Mononuclear cell (primary cell): ENCODE measurements at regions not wholly inside any gene's neighbourhood (a gene's known extent, or its start where the extent isn't known, plus 50 kb on each side); places are given as distances from the start of the nearest gene placed in this dataset.
"Not testable (repeated sequence)": the region's sequence is repeated elsewhere in the genome, so short reads cannot be mapped to it uniquely, and the experiment has no call there.

Experiments used
- H3K27me3 ChIP-seq: 2 replicates; pipeline ENCODE4 v1.6.0; 2011; ENCODE audit warnings: low read length, control low read depth; ENCODE audit not compliant: insufficient read depth
- H3K4me1 ChIP-seq: 2 replicates; pipeline ENCODE4 v1.5.1; 2011; ENCODE audit warnings: mild to moderate bottlenecking, low read length, control low read depth; ENCODE audit not compliant: insufficient read depth
- H3K4me3 ChIP-seq: 2 replicates; pipeline ENCODE4 v1.5.1; 2011; ENCODE audit warnings: mild to moderate bottlenecking, low read length, moderate library complexity
- H3K9me3 ChIP-seq: 2 replicates; pipeline ENCODE4 v1.5.1; 2011; ENCODE audit warnings: low read depth, mild to moderate bottlenecking, control low read depth, low read length

DNA sequence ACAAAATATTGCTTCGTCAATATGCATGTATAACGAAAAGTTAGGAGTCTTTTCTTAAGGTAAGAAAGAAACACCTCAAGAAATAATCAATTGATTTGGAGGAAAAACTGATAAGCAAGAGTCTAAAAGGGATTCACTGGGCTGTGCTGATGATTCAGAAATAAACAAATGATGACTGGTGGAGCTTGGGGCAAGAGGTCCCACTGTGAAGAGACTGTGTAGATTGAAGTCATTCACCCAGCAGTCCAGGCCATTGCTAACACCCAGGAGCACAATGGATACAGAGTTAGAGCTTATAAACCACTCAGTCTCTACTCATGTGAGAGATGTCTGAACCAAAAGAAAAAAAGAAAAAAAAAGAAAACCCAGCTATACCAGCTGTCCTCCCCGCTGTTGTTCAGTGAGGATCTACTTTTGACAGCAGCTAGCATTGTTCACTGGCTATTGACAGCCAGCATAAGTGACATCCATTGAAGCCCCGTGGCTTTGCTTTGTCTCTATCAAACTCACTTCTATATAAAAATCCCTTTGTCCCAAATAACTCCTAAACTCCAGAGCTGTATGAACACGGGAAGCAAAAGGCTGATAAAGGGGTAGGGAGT is 255.5 kb downstream of the KCTD12 start:
- Histone ChIP-seq H3K9me3 (no peaks in the 10 kb centered on the region), H3K27me3 (no peaks in the 10 kb centered on the region), H3K4me3 (no peak overlapping the region), H3K4me1 (no peaks in the 10 kb centered on the region)

DNA sequence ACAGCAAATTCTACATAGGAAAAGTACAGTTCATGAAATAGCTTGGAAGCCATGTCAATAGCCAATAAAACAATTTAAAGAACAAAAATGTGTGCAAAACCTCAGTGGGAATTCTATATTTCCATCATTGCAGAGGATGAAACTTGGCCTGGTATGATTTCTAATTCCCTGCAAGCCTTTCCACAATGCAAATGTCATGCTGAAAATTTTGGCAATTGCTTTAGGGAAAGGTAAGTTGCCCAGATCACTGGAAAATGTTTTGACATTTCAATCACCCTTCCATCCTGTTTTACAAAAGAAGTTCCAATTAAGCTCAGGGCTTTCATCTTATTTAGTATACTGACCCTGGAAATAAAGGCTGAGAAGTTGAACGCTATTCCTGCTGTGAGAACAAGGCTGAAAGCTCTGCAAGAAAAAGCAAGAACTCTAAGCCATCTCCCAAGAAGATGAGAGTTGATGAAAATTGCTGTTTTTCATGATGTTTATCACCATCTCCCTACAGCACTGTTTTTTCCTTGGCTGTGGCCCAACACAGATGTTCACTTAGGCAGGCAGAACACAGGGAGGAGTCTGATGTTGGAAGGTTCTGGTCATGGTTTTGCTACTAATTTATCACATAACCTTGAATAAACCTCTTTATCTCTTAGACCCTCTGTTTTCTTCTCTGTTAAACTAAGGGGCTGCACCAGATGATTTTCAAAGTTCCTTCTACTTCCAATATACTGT is 263.7 kb downstream of the KCTD12 start:
- no peaks in the 10 kb centered on the region for H3K27me3 ChIP-seq
- H3K9me3 ChIP-seq, result no peaks in the 10 kb centered on the region

DNA sequence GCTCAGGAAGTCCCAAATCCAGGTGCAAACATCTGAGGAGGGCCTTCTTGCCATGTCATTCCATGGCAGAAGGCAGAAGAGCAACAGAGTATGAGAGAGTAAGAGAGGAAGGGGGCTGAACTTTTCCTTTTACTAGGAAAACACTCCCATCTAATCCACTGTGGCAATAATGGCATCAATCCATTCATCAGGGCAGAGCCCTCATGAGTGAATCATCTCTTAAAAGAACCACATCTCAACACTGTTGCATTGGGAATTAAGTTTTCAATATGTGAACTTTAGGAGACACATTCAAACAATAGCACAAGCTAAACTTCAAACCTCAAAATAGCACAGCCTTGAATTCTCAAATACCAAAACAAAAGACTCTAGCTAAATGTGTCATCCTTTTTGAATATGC is 264.5 kb downstream of the KCTD12 start:
- Histone ChIP-seq H3K4me3 (no peak overlapping the region), H3K27me3 (no peaks in the 10 kb centered on the region), H3K4me1 (no peaks in the 10 kb centered on the region), H3K9me3 (no peaks in the 10 kb centered on the region)

More for the DNA sequence above, 263.7 kb downstream of the KCTD12 start:
- H3K4me1 ChIP-seq, result no peaks in the 10 kb centered on the region
- no peak overlapping the region for H3K4me3 ChIP-seq

DNA sequence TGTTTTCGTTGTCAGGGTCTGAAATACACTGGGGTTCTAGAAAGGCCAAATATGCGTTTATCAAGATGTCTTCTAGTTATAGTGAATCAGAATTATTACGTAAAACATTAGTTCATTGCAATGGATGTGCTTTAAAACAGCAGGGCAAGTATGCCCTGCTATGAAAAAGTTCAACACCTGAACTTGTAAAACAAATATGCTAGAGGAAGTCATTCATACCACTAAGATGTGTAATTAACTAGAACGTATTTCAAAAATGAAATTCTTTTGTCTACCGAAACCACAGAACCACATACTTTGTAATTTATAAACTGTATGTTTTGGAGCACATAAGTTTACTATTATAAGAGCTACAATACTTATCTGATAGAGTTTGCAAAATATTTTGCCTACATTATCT is 266.2 kb downstream of the KCTD12 start:
- Histone ChIP-seq H3K4me3 (no peak overlapping the region), H3K9me3 (no peaks in the 10 kb centered on the region), H3K27me3 (no peaks in the 10 kb centered on the region), H3K4me1 (no peaks in the 10 kb centered on the region)

DNA sequence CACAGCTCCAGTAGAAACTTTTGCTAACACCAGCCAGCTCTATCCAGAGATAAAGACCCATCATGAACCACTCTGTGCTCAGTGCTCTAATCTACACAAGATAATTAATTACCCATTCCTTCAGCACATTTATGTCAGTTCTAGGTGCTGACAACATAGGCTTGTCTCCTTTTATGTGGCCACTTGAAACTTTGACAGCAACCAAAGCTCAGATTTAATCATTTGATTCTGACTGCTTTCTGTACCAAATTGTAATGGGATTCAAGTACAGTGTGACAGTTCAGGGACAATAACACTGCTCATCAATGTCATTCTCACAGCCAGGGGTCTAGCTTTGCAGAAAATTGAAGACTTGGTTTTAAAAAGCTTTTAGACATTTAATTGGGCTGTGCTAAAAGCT is 266.6 kb downstream of the KCTD12 start:
- H3K9me3 ChIP-seq, result no peaks in the 10 kb centered on the region
- H3K4me3 ChIP-seq, result no peak overlapping the region
- H3K27me3 ChIP-seq, result no peaks in the 10 kb centered on the region
- no peaks in the 10 kb centered on the region for H3K4me1 ChIP-seq

DNA sequence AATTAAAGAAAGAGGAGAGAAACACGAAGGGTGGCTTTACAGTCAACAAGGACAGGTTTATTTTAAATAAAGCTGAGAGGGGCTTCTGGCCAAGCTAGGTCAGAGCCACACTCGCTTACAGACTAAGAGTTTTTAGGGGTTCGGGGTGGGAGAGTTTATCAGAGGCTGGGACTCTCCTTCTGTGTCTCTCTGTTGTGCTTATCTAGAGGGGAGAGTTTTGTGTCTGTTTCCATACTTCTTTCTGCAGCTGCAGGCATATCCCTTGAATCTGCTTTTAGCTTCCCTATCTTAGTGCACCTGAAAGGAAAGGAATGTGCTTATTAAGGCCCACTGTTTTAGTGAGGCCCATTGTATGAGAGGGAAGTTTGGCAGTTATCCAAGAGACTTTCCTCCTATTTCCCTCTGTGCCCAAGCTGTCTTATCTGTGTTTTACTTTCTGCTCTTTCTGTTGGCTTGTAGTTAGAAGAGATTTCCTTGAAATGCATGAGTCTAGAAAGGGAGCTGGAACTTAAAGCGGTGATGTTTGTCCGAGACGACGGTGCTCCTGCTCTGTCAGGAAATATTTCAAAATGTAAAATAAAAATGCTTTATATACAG is 275.3 kb downstream of the KCTD12 start:
- Histone ChIP-seq H3K9me3 (no peaks in the 10 kb centered on the region), H3K27me3 (no peaks in the 10 kb centered on the region), H3K4me3 (no peak overlapping the region), H3K4me1 (no peaks in the 10 kb centered on the region)

DNA sequence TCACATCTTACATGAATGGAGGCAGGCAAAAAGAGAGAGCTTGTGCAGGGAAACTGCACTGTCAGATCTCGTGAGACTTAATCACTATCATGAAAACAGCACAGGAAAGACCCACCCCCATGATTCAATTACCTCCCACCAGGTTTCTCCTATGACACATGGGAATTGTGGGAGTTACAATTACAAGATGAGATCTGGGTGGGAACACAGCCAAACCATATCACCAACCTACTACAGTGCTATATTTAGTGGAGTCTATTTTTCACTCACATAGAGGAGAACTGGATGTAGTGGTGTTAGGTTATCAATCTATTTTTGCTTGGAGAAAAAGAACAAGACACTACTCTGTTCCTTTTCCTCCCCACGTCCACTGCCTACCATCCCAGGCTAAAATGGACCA is 276.6 kb downstream of the KCTD12 start:
- H3K27me3 ChIP-seq, result no peaks in the 10 kb centered on the region
- no peaks in the 10 kb centered on the region for H3K4me1 ChIP-seq
- no peak overlapping the region for H3K4me3 ChIP-seq
- no peaks in the 10 kb centered on the region for H3K9me3 ChIP-seq

DNA sequence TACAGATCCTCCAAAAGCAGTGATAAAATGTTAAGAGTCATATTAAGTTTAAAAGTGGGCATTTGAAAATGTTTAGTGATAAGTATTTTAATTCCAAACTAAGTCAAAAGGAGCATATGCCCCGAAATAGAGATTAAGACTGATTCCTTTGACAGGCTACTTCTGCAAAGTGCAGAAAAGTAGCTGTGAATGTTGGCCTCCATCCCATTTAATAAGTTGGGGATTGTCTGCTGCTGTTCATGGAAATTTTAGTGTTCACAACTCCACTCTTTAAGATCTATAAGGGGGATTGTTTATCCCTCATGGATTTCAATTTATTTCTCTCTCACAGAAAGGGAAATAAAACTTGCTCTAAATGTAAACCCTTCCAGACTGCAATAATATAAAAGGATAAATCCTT is 278.3 kb downstream of the KCTD12 start:
- H3K9me3 ChIP-seq, result no peaks in the 10 kb centered on the region

DNA sequence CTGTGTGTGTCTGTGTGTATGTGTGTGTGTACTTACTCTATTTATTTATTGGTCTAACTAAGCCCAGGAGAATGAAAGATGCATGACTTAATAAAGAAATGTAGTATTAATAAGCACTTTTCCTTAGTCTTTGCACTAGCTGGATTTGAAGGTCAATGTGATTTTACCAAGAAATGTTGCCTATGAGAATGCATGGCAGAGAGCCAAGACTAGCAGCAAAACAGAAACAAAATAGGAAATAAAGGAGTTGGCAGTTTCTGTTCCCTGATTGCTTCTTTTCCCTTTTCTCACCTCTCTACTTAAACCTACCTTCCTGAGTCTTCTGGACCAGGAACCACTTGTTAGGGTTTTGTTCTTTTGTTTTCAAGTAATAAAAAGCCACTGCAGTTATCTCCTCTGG is 286.1 kb downstream of the KCTD12 start:
- Histone ChIP-seq H3K4me1 (no peaks in the 10 kb centered on the region), H3K27me3 (no peaks in the 10 kb centered on the region), H3K4me3 (no peak overlapping the region), H3K9me3 (no peaks in the 10 kb centered on the region)

More for the DNA sequence above, 278.3 kb downstream of the KCTD12 start:
- Histone ChIP-seq H3K4me1 (no peaks in the 10 kb centered on the region), H3K27me3 (no peaks in the 10 kb centered on the region), H3K4me3 (no peak overlapping the region)

DNA sequence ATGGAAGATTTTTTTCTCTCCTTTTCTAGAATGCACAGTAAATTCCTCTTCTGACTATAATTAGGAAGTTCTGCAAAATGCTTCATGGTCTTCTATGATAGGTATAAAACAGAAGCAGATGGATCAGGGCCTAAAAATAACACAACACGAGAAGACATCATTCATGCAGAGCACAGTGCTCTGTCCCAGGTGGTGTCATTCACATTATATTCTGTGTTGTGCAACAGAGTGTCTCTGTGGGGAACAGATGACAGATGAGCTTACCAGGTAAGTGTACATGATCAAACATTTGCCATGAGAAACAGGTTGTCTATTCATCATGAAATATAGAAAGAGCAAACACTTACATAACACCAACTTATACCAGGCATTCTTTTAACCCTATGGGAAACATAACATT is 288.3 kb downstream of the KCTD12 start:
- no peaks in the 10 kb centered on the region for H3K27me3 ChIP-seq
- H3K9me3 ChIP-seq, result no peaks in the 10 kb centered on the region
- no peaks in the 10 kb centered on the region for H3K4me1 ChIP-seq
- H3K4me3 ChIP-seq, result no peak overlapping the region

DNA sequence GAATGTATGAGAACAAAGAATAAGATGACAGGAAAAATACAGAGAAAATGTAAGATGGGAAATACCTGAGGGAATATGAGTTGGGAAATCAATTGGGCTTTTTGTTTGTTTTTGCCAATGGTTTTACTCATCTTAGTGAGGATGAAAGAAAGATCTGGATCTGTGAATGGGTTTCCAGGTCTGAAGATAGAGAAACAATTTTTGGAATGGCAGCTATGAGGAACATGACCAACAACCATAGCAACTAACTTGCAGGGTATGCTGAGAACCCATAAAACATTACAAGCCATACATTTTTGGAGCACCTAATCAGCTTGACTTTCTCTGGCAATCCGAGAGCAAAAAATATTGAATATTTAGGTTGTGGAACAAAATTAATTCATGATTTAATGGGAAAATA is 290.0 kb downstream of the KCTD12 start:
- no peaks in the 10 kb centered on the region for H3K9me3 ChIP-seq
- no peaks in the 10 kb centered on the region for H3K27me3 ChIP-seq
- no peak overlapping the region for H3K4me3 ChIP-seq
- H3K4me1 ChIP-seq, result no peaks in the 10 kb centered on the region

DNA sequence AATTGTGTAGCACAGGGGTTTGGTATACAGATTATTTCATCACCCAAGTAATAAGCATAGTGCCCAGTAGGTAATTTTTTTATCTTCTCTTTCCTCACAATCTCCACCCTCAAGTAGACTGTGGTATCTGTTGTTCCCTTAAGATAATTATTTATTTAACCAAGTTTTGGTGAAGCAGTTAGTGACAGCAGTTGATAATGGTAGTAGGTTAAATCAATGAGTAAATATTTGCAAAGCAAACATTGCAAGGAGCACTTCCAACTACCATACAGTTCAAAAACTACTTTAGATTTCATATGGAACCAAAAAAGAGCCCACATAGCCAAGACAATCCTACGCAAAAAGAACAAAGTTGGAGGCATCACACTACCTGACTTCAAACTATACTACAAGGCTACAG is 291.8 kb downstream of the KCTD12 start:
- no peak overlapping the region for H3K4me3 ChIP-seq
- no peaks in the 10 kb centered on the region for H3K27me3 ChIP-seq
- no peaks in the 10 kb centered on the region for H3K9me3 ChIP-seq
- no peaks in the 10 kb centered on the region for H3K4me1 ChIP-seq

DNA sequence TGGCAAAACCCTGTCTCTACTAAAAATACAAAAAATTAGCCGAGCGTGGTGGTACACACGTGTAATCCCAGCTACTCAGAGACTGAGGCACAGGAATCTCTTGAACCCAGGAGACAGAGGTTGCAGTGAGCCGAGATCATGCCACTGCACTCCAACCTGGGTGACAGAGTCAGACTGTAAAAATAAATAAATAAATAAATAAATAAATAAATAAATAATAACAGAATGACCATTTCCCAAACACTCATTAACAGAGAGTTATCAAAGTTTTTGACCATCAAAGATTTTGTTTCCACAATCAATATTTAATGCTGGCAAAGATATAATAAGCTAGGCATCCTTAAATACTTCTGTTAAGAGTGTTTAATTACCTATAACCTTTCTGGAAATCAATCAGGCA is 299.4 kb downstream of the KCTD12 start:
- no peaks in the 10 kb centered on the region for H3K9me3 ChIP-seq
- H3K27me3 ChIP-seq, result peaks cover 4% of the 10 kb centered on the region
- no peaks in the 10 kb centered on the region for H3K4me1 ChIP-seq
- H3K4me3 ChIP-seq, result no peak overlapping the region

DNA sequence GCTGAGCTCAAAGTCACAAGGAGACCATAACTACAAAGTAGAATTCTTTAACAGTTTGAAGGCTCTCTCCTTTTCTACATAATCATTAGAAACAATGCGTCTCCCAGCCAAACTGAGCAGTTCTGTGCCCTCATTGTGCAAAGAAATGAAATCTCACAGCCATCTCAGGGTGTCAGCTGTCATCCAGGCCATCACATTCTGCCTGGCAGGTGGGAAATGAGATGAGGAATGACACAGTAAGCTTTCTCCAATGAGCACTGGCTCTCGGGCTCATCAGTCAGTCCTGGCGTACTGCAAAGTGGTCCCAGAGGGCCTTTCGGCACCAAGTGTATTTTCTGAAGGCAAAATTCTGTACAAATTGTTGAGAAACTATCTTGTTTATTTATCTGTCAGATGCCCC is 306.5 kb downstream of the KCTD12 start:
- no peak overlapping the region for H3K4me3 ChIP-seq
- no peaks in the 10 kb centered on the region for H3K4me1 ChIP-seq
- H3K9me3 ChIP-seq, result peaks cover 12% of the 10 kb centered on the region
- H3K27me3 ChIP-seq, result no peaks in the 10 kb centered on the region

DNA sequence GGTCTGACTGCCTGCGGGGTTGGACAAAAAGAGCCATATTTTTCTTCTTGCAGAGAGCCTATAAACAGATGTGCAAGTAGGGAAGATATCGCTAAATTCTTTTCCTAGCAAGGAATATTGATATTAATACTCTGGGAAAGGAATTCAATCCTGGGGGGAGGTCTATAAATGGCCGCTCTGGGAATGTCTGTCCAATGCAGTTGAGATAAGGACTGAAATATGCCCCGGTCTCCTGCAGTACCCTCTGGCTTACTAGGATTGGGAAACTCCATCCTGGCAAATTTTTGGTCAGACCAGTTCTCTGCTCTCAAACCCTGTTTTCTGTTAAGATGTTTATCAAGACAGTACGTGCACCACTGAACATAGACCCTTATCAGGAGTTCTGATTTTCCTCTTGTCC is 310.6 kb downstream of the KCTD12 start:
- H3K27me3 ChIP-seq, H3K4me1 ChIP-seq, H3K4me3 ChIP-seq: not testable (repeated sequence)
- H3K9me3 ChIP-seq, result peaks cover 12% of the 10 kb centered on the region

DNA sequence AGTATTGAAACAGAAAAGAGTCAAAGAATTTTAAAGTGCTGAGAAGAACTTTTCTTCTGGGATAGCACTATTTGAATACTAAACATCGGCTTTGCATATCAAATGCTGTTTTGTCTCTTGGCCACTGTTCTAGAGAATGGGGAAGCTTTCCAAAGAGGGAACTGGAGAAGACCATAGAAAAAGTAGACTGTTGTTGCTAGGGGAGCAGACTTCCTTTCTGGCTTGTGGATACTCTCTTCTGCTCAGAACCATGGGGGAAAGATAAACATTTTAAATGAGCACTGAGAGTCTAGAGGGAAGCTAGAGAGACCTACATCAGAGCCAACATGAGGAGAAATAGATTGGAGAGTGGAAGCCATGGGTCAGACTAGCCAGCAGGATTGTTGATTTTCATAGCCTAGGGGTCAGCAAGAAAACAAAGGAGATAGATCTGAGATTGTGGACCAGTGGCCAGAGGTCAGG is 315.7 kb downstream of the KCTD12 start:
- H3K4me1 ChIP-seq, result no peaks in the 10 kb centered on the region
- H3K4me3 ChIP-seq, result no peak overlapping the region
- H3K27me3 ChIP-seq, result no peaks in the 10 kb centered on the region
- H3K9me3 ChIP-seq, result no peaks in the 10 kb centered on the region
